OCI-LY7 (cell line): ENCODE measurements at regions not wholly inside any gene's neighbourhood (a gene's known extent, or its start where the extent isn't known, plus 50 kb on each side); places are given as distances from the start of the nearest gene placed in this dataset.

Source experiments
- BruUV-seq: library from RNA; stranded (reverse); fragments of 400-500 nt; replicated peaks from 2 replicates; lab custom pipeline; 2021; lab: Mats Ljungman, UMichigan
- CTCF ChIA-PET: fragments of 300-600 bp; sonication (Branson Sonifier 250); formaldehyde crosslinking; loops from one replicate; lab custom pipeline; 2022; ENCODE audit warnings: antibody characterized with exemption; ENCODE audit not compliant: unreplicated experiment; lab: Charles Lee
- POLR2A ChIA-PET: fragments of 300-600 bp; sonication (Branson Sonifier 250); formaldehyde crosslinking; loops from one replicate; lab custom pipeline; 2022; ENCODE audit warnings: antibody characterized with exemption; lab: Charles Lee
- DNase-seq: peaks from one replicate; pipeline ENCODE4 v3.0.0-alpha.2; 2015; ENCODE audit warnings: low spot score
- H2AFZ ChIP-seq: fragments of 200-600 bp; sonication (generic), shearing (Covaris generic); 2 replicates; pipeline ENCODE4 v1.6.1; 2014; ENCODE audit warnings: mild to moderate bottlenecking, antibody characterized with exemption, low read length, moderate library complexity
- H3K27ac ChIP-seq: fragments of 200-600 bp; sonication (generic); 2 replicates; pipeline ENCODE4 v1.5.1; 2014; ENCODE audit warnings: mixed run types, low read depth, mild to moderate bottlenecking, moderate library complexity, low read length, inconsistent platforms; ENCODE audit not compliant: poor library complexity, severe bottlenecking
- H3K36me3 ChIP-seq: fragments of 200-600 bp; sonication (generic); 2 replicates; pipeline ENCODE4 v1.6.1; 2014; ENCODE audit warnings: mild to moderate bottlenecking, antibody characterized with exemption, low read length, moderate library complexity, mixed read lengths; ENCODE audit not compliant: insufficient read depth
- H3K4me1 ChIP-seq: fragments of 200-600 bp; sonication (generic); 2 replicates; pipeline ENCODE4 v1.5.1; 2014; ENCODE audit warnings: mild to moderate bottlenecking, low read length; ENCODE audit not compliant: insufficient read depth, poor library complexity, severe bottlenecking
- H3K4me2 ChIP-seq: fragments of 200-600 bp; sonication (generic); 2 replicates; pipeline ENCODE4 v1.6.1; 2014; ENCODE audit warnings: mild to moderate bottlenecking, low read length
- H3K4me3 ChIP-seq: fragments of 200-600 bp; sonication (generic); 2 replicates; pipeline ENCODE4 v1.5.1; 2014; ENCODE audit warnings: mild to moderate bottlenecking, low read depth, low read length; ENCODE audit not compliant: poor library complexity, severe bottlenecking
- H3K79me2 ChIP-seq: fragments of 200-600 bp; sonication (generic); 2 replicates; pipeline ENCODE4 v1.6.1; 2016; ENCODE audit warnings: low read depth, mild to moderate bottlenecking, low read length, moderate library complexity, mixed read lengths; ENCODE audit not compliant: insufficient read depth
- H3K9me2 ChIP-seq: fragments of 200-600 bp; sonication (generic); 2 replicates; pipeline ENCODE4 v1.6.1; 2016; ENCODE audit warnings: mild to moderate bottlenecking, low read length, mixed read lengths; ENCODE audit not compliant: insufficient read depth
- H3K9me3 ChIP-seq: fragments of 200-600 bp; sonication (generic); 2 replicates; pipeline ENCODE4 v1.6.1; 2014; ENCODE audit warnings: mild to moderate bottlenecking, mixed run types, low read length, mixed read lengths
- H4K20me1 ChIP-seq: fragments of 200-600 bp; sonication (generic); 2 replicates; pipeline ENCODE4 v1.6.1; 2014; ENCODE audit warnings: mild to moderate bottlenecking, antibody characterized with exemption, low read length, moderate library complexity, mixed read lengths; ENCODE audit not compliant: insufficient read depth
- CTCF ChIP-seq: fragments of 200-600 bp; sonication (generic); conservative IDR thresholded peaks from 2 replicates; pipeline ENCODE4 v1.5.1; 2014; ENCODE audit warnings: mild to moderate bottlenecking, antibody characterized with exemption, low read length, moderate library complexity, mixed read lengths
- EZH2phosphoT487 ChIP-seq: fragments of 200-600 bp; sonication (generic); IDR thresholded peaks from 2 replicates; pipeline ENCODE4 v1.6.1; 2018; ENCODE audit warnings: low read depth, borderline replicate concordance, mild to moderate bottlenecking, mixed run types, antibody characterized with exemption, low read length, moderate library complexity, mixed read lengths
- intact Hi-C: fragments of 100-400 bp; cut with micrococcal nuclease; formaldehyde crosslinking; loops from one replicate; pipeline ENCODE4 v1.10.0; 2022; ENCODE audit not compliant: unreplicated experiment

DNA sequence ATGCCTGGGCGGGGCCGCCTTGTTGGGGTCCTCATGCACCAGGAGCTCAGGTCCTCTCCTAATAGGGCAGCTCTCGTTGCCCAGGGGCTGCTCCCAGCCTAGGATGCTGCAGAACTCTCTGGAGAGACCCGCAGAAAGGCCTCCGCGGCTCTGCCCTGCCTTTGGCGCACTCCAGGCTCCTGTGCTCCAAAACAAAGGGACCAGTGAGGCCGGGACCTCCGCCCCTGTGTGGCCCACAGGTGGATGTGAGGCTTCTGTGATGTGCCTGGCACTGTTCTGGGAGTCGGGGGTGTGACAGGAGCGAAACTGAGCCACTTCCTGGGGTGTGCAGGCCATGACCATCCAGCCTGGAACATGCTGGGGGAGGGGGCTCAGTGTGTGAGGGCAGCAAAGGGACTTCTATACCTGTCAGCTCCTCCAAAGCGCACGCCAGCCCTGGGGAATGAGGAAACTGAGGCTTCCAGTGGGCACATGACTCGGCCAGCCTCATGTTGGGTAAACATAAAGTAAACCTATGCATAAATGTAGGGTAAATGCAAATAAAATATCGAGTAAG, 153.2 kb downstream of the IRF8 start:
- Histone ChIP-seq H3K79me2 (no peaks in the 10 kb centered on the region), H3K9me3 (no peaks in the 10 kb centered on the region), H4K20me1 (no peaks in the 10 kb centered on the region), H2AFZ (no peak overlapping the region), H3K4me2 (no peak overlapping the region), H3K4me3 (no peak overlapping the region), H3K4me1 (no peaks in the 10 kb centered on the region), H3K9me2 (no peaks in the 10 kb centered on the region), H3K27ac (no peak overlapping the region), H3K36me3 (no peaks in the 10 kb centered on the region)
- no TSS peak for BruUV-seq
- POLR2A ChIA-PET, result no interaction called here
- intact Hi-C loops, result no loop called here
- TF ChIP-seq CTCF, result no peak
- TF ChIP-seq EZH2phosphoT487, result no peak
- no peak for DNase-seq
- CTCF ChIA-PET, result no interaction called here

GRCh38 chr16:86052926-86053325, 154.0 kb downstream of the IRF8 start:
- no peak overlapping the region for H2AFZ ChIP-seq
- intact Hi-C loops, result no loop called here
- DNase-seq, result no peak
- H3K9me3 ChIP-seq, result no peaks in the 10 kb centered on the region
- no TSS peak for BruUV-seq
- POLR2A ChIA-PET, result no interaction called here
- H3K27ac ChIP-seq, result no peak overlapping the region
- no peaks in the 10 kb centered on the region for H4K20me1 ChIP-seq
- no peaks in the 10 kb centered on the region for H3K79me2 ChIP-seq
- no peak overlapping the region for H3K4me3 ChIP-seq
- no peaks in the 10 kb centered on the region for H3K4me1 ChIP-seq
- H3K4me2 ChIP-seq, result no peak overlapping the region
- H3K36me3 ChIP-seq, result no peaks in the 10 kb centered on the region
- no peaks in the 10 kb centered on the region for H3K9me2 ChIP-seq
- CTCF ChIA-PET, result interaction anchor here (0.6 kb wide), 1 partner anchor 271 kb away, joined by 16 read pairs; no protein-coding TSS in a partner anchor
- TF ChIP-seq CTCF, result no peak
- no peak for TF ChIP-seq EZH2phosphoT487

DNA sequence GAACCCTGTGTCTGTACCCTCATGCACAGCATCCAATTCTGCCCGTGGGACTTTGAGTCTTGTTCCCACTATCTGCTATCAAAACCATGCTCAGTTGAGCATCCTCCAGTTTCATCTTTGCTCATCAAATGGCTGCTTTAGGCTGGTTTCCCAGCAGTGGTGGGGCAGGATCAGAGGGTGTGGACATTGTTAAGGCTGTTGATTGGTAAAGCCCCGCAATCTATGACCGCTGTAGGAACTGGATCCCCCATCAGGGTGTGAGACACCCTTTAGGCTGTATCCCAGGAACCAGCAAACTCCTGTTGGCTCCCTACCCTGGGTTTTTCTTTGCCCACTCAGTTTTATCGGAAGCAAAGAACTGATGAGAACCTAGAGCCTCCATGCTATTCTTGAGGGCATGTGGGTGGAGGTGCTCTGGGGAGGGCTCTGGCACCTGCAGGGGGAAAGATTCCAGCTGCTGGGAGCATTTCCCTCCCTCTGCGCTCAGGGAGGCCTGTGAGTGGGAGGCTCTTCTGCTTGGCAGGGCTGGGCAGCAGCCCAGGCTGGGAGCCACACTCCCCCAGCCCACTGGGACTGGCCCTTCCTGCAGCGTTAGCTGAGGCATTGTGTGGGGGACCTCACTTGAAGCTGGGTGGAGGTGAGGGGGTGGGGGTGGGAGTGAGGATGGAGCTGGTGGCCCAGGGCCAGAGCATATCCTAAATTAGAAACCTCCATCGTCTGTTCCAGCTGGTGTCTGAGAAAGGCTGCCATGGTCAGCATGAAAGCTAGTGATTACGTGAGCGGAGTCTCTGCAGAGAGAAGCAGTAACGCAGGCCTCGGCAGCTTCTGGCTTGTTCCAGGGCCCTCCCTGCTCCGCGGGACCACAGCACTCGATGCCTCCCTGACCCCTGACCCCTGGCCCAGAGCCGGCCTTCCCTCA, 160.6 kb downstream of the IRF8 start:
- no peak for DNase-seq
- BruUV-seq, result no TSS peak
- Histone ChIP-seq H3K79me2 (no peaks in the 10 kb centered on the region), H4K20me1 (no peaks in the 10 kb centered on the region), H3K27ac (no peak overlapping the region), H3K36me3 (no peaks in the 10 kb centered on the region), H3K9me3 (no peaks in the 10 kb centered on the region), H3K4me1 (no peaks in the 10 kb centered on the region), H2AFZ (no peak overlapping the region), H3K4me3 (no peak overlapping the region), H3K4me2 (no peak overlapping the region), H3K9me2 (no peaks in the 10 kb centered on the region)
- ChIA-PET POLR2A (no interaction called here), CTCF (no interaction called here)
- intact Hi-C loops, result no loop called here
- TF ChIP-seq EZH2phosphoT487 (no peak), CTCF (no peak)
